ENCODE measurements at regions not wholly inside any gene's neighbourhood (a gene's known extent, or its start where the extent isn't known, plus 50 kb on each side); places are given as distances from the start of the nearest gene placed in this dataset.

DNA sequence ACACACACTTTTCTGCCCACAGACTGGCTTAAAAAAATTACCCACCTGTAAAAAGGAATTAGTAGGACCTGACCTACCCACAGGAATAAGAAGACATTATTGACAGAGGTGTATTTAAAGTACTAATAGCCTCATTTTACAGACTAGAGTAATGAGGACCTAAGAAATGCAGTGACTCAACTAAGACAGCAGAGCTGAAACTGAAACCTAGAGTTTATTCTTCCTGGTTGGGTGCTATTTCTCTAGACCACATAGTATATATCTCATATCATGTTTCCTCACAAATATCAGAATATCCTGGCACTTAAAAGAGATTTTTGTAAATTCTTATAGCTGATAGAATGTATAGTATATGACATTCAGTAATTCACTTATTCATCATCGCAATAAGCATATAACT lies 435.0 kb downstream of the MAGEE1 start:
- Histone ChIP-seq H3K27me3 (ENCODE audit: insufficient read depth, low read length) (no peaks in the 10 kb centered on the region), H3K9ac (ENCODE audit: low read length) (no peak overlapping the region), H3K27ac (ENCODE audit: low read depth, low read length, poor library complexity, severe bottlenecking) (no peak overlapping the region), H3K79me2 (ENCODE audit: insufficient read depth, low read length) (no peaks in the 10 kb centered on the region), H3F3A (ENCODE audit: insufficient read depth, low read length) (no peaks in the 10 kb centered on the region), H2AFZ (ENCODE audit: low read length) (no peak overlapping the region), H3K4me2 (ENCODE audit: low read length) (no peak overlapping the region), H3K9me2 (ENCODE audit: low read depth, low read length) (no peaks in the 10 kb centered on the region), H3K9me3 (ENCODE audit: low read length) (no peaks in the 10 kb centered on the region), H3K4me1 (ENCODE audit: insufficient read depth, low read length, severe bottlenecking) (no peaks in the 10 kb centered on the region), H3K36me3 (ENCODE audit: insufficient read depth, low read length) (no peaks in the 10 kb centered on the region), H3K4me3 (ENCODE audit: low read depth, low read length, poor library complexity, severe bottlenecking) (no peak overlapping the region), H4K20me1 (ENCODE audit: insufficient read depth, low read length) (no peaks in the 10 kb centered on the region)
- TF ChIP-seq EZH2 (IDR thresholded peaks at IDR 0.05; ENCODE audit: borderline replicate concordance, low read length), result no peak

DNA sequence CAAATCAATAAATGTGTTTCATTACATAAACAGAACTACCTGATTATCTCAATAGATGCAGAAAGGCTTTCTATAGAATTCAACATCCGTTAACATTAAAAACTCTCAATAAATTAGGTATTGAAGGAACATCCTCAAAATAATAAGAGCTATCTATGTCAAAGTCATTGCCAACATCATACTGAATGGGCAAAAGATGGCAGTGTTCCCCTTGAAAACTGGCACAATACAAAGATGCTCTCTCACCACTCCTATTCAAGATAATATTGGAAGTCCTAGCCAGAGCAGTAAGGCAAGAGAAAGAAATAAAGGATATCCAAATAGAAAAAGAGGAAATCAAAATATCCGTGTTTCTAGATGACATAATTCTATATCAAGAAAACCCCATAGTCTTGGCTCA lies 466.4 kb downstream of the MAGEE1 start:
- Histone ChIP-seq H3K4me3 (ENCODE audit: low read depth, low read length, poor library complexity, severe bottlenecking) (no peak overlapping the region), H3K9ac (ENCODE audit: low read length) (no peak overlapping the region), H3K27ac (ENCODE audit: low read depth, low read length, poor library complexity, severe bottlenecking) (no peak overlapping the region), H3K9me3 (ENCODE audit: low read length) (no peaks in the 10 kb centered on the region), H3K9me2 (ENCODE audit: low read depth, low read length) (no peaks in the 10 kb centered on the region), H4K20me1 (ENCODE audit: insufficient read depth, low read length) (no peaks in the 10 kb centered on the region), H3F3A (ENCODE audit: insufficient read depth, low read length) (no peaks in the 10 kb centered on the region), H3K4me2 (ENCODE audit: low read length) (no peak overlapping the region), H3K27me3 (ENCODE audit: insufficient read depth, low read length) (no peaks in the 10 kb centered on the region), H3K36me3 (ENCODE audit: insufficient read depth, low read length) (no peaks in the 10 kb centered on the region), H3K79me2 (ENCODE audit: insufficient read depth, low read length) (no peaks in the 10 kb centered on the region), H3K4me1 (ENCODE audit: insufficient read depth, low read length, severe bottlenecking) (no peaks in the 10 kb centered on the region), H2AFZ (ENCODE audit: low read length) (no peak overlapping the region)
- TF ChIP-seq EZH2 (IDR thresholded peaks at IDR 0.05; ENCODE audit: borderline replicate concordance, low read length), result no peak
- TF ChIP-seq, protein P1, sequence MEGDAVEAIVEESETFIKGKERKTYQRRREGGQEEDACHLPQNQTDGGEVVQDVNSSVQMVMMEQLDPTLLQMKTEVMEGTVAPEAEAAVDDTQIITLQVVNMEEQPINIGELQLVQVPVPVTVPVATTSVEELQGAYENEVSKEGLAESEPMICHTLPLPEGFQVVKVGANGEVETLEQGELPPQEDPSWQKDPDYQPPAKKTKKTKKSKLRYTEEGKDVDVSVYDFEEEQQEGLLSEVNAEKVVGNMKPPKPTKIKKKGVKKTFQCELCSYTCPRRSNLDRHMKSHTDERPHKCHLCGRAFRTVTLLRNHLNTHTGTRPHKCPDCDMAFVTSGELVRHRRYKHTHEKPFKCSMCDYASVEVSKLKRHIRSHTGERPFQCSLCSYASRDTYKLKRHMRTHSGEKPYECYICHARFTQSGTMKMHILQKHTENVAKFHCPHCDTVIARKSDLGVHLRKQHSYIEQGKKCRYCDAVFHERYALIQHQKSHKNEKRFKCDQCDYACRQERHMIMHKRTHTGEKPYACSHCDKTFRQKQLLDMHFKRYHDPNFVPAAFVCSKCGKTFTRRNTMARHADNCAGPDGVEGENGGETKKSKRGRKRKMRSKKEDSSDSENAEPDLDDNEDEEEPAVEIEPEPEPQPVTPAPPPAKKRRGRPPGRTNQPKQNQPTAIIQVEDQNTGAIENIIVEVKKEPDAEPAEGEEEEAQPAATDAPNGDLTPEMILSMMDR (IDR thresholded peaks at IDR 0.05; ENCODE audit: low read length), result no peak

DNA sequence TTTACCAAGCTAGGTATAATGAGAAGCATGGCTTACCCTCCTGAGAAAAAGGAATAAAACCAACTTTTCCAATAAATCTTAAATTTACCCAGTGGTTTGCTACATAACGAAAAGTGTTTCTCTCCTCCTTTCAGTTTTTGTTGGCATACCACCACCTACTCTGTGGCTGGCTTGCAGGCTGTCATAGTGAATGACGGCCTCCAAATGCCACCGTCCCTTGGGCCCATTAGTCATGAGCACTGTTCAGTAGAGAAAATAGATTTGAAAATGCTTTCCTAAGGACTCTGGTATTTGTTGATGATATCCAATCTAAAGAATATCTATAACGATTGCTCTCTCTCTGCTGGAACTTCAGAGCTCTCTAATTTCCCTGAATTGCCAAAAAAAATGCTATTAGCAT lies 488.3 kb downstream of the MAGEE1 start:
- no peaks in the 10 kb centered on the region for H4K20me1 ChIP-seq (ENCODE audit: insufficient read depth, low read length)
- no peaks in the 10 kb centered on the region for H3K27me3 ChIP-seq (ENCODE audit: insufficient read depth, low read length)
- no peaks in the 10 kb centered on the region for H3F3A ChIP-seq (ENCODE audit: insufficient read depth, low read length)
- H3K79me2 ChIP-seq (ENCODE audit: insufficient read depth, low read length), result no peaks in the 10 kb centered on the region
- TF ChIP-seq, protein P1 (IDR thresholded peaks at IDR 0.05; ENCODE audit: low read length), result no peak
- TF ChIP-seq EZH2 (IDR thresholded peaks at IDR 0.05; ENCODE audit: borderline replicate concordance, low read length), result no peak
- no peaks in the 10 kb centered on the region for H3K9me3 ChIP-seq (ENCODE audit: low read length)
- no peak overlapping the region for H2AFZ ChIP-seq (ENCODE audit: low read length)
- H3K4me3 ChIP-seq (ENCODE audit: low read depth, low read length, poor library complexity, severe bottlenecking), result no peak overlapping the region
- no peaks in the 10 kb centered on the region for H3K9me2 ChIP-seq (ENCODE audit: low read depth, low read length)
- no peak overlapping the region for H3K4me2 ChIP-seq (ENCODE audit: low read length)
- no peaks in the 10 kb centered on the region for H3K4me1 ChIP-seq (ENCODE audit: insufficient read depth, low read length, severe bottlenecking)
- no peaks in the 10 kb centered on the region for H3K36me3 ChIP-seq (ENCODE audit: insufficient read depth, low read length)
- no peak overlapping the region for H3K27ac ChIP-seq (ENCODE audit: low read depth, low read length, poor library complexity, severe bottlenecking)
- no peak overlapping the region for H3K9ac ChIP-seq (ENCODE audit: low read length)

DNA sequence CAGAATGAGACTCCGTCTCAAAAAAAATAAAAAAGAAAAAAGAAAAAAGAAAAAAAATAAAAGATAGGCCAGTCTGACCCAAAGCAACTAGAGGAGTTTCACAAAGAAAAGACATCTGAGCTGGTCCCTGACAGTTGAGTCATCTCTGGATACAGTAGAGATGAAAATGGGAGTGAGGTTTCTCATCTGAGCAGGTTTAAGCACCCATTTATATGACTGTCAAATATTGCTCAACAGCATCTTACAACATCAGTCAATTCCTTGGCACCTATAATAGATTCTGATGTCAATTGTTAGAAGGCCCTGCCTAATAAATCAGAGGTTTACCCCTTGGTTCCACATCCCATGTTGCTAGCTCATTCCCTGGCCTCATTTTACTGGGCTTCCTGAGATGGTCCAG lies 490.5 kb downstream of the MAGEE1 start:
- Histone ChIP-seq H3F3A (ENCODE audit: insufficient read depth, low read length) (no peaks in the 10 kb centered on the region), H3K36me3 (ENCODE audit: insufficient read depth, low read length) (no peaks in the 10 kb centered on the region), H3K4me3 (ENCODE audit: low read depth, low read length, poor library complexity, severe bottlenecking) (no peak overlapping the region), H3K4me1 (ENCODE audit: insufficient read depth, low read length, severe bottlenecking) (no peaks in the 10 kb centered on the region), H3K9ac (ENCODE audit: low read length) (no peak overlapping the region), H3K79me2 (ENCODE audit: insufficient read depth, low read length) (no peaks in the 10 kb centered on the region), H3K4me2 (ENCODE audit: low read length) (no peak overlapping the region), H4K20me1 (ENCODE audit: insufficient read depth, low read length) (no peaks in the 10 kb centered on the region), H3K27ac (ENCODE audit: low read depth, low read length, poor library complexity, severe bottlenecking) (no peak overlapping the region), H3K9me3 (ENCODE audit: low read length) (no peaks in the 10 kb centered on the region), H3K27me3 (ENCODE audit: insufficient read depth, low read length) (no peaks in the 10 kb centered on the region), H2AFZ (ENCODE audit: low read length) (no peak overlapping the region), H3K9me2 (ENCODE audit: low read depth, low read length) (no peaks in the 10 kb centered on the region)
- TF ChIP-seq EZH2 (IDR thresholded peaks at IDR 0.05; ENCODE audit: borderline replicate concordance, low read length), result no peak
- TF ChIP-seq, protein P1 (IDR thresholded peaks at IDR 0.05; ENCODE audit: low read length), result no peak

Measured in OCI-LY1 (cell line).